ENCODE measurements at regions not wholly inside any gene's neighbourhood (a gene's known extent, or its start where the extent isn't known, plus 50 kb on each side); places are given as distances from the start of the nearest gene placed in this dataset.

DNA sequence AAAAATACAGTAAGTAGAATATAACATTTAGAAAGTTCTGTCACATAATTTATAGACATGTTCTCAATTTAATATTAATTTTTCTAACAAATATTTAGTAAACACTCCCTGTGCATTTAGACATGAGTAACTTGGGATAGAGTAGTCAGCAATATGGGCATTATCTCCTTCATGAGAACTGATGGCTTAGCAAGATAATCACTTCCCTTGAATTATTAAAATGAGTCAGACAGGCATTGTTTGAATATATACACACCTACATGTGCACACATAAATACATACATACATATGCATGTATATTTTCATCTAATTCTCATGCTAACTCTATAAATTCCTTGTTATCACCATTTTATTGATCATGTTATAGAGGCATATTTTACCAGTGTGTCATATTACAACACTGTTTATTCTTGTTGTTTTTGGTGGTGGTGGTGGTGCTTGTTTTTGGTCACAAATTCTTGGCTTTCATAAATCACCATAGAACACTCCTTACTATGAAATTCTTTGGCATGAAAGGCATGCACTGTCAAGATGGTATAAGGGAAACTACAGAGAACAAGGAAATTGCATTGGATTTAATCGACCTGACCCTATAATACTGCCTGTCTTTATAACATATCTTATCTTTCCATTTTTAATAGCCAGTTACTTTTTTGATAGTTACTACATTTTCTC is 434.5 kb upstream of the MANEA start:
- no peak for DNase-seq

DNA sequence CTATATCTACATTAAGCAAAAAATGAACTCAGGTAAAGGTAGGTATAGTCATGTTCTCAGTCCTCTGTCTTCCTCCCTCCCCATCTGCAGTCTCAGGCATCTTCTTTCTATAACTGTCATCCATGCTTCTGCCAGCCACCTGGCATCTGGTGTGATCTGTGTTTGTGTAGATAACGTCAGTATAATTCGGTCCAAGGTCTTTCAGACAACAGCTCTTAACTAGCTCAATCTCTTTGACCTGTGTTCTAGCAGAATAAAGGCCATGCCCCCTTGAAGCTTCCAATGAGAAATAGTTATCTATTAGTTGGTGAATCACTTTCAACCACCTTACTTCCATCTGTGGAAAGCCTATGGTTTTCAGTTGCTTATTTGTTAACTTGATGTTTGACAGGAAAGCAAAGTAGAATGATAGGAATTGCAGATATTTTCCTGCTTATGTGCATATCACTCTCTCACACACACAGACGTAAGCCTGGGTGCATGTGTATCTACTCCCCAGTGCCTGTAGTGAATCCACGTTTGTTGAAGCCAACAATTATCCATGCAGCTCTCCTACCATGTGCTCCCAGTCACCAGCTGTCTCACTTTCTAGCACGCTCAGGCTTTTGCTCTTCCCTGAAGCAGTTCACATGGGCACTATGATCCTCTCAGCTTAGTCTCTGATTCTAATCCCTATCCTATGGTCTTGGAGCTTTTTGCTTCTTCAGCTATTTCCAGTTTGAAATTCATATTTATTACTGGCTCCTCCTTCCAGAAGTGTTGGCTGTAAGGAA is 433.7 kb upstream of the MANEA start:
- no peak for DNase-seq

DNA sequence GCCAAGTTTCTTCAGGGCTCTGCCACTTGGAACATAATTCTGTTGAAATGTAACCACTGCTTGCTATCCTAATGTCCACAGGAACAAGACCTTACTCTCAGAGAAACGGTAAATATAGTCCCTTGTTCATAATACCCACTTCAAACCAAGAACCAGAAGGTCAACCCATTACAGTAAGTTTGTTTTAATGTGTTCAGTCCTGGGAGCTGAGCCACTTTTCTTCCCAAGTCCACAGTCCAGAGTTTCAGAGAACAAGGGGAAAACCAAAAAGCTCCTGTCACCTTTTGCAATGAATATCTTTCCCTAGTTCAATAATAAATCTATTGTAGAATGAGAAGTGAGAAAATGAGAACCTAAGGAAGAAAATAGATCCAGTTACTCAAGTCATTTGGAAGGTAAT is 431.9 kb upstream of the MANEA start:
- no peak for DNase-seq

DNA sequence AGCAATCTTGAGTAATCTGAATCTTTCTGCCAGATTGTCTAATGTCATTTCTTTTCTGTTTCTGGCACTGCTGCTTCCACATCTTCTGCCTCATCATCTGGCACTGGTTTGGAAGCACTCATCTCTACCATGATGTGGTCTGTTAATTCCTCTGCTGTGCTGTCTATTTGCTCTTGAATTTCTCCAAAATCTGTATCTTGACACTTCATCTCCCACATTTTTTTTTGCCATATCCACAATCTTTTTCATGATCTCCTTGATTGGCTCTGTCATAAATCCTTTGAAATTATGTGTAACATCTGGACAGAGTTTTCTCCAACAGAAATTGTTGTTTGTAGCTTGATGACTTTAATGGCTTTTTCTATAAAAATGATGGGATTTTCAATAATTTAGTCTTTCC is 417.8 kb upstream of the MANEA start:
- no peak for DNase-seq

DNA sequence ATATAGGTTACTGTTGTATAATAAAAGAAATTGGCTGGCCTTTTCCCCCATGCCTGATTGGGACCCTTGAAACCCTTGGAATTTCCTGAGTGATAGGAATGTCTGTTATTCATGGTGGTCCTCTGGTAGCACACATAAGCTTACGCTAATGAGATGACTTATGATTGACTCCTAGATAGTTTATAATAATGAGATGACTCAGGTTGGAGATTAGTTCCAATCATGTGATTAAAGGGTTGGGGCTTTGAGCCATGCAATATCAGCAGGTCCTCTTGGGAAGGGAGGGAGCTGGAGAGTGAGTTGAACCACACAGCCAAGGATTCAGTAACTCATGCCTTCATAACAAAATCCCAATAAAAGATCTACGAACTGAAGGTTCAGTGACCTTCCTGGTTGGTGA is 407.6 kb upstream of the MANEA start:
- DNase-seq, result no peak

DNA sequence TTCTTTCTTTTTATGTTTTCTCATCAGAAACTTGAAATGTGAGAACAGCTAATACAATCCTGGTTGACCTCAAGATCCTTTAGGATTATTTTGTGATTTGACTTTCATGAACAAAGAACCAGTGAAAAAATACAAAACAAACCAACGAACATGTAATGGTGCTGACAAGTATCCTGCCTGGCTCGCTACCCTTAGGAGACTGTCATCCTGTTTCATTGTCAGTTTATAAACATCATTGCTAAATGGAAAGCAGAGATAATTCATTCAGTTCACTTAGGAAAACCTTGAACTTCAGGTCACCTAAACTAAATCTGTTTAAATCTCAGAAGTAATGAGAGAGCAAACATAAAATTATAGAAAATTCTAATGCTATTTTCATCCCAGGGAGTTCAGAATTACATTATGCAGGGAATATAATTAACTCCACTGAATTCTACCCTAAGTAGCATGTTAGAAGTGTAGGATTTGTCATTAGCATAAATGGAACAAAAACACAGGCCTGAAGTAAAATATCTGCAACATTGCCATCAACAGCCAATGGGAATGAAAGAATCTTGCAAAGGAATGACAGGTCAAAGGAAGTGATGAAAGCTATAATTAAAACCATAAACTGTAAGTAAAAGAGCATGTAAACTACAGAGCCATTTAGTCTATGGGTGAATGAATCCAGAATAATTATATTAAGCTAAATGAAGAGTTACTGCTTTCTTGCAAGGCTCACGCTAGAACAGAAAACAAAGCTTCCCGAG is 401.2 kb upstream of the MANEA start:
- no peak for DNase-seq

DNA sequence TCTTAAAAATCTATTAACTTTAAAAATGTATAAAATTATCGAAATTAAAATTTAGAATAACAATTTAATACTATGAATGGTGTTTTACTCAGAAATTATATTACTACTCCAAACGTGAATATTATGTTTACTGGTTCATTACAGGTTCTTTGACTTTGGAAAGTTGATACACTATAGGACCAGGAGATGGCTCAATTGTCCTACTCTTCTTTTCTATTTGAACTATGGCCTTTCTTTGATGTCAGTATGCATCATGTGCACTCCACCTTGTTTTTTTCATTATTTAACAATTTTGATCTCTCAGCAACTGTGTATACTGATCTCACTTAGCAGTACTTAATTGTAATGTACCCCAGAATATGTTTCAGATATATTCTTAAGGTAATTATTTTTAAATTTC is 391.5 kb upstream of the MANEA start:
- DNase-seq, result no peak

DNA sequence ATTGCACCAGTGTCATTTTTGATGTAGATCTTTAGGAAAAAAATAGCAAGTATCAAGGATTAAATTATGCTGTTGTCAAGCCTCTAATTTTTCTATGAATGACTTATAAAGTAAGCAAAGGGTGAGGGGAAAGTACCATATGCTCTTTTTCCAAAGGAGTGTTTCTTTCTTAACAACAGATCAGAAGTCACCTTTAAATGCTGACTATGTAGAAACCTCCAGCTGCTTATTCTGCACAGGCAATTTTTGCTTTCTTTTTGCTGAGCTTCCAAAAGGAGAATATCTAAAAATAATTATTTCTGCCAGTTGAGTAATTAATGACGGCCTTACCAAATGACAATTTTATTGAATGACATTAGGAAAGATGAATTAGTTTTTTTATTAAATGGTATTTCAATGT is 390.6 kb upstream of the MANEA start:
- DNase-seq, result no peak

DNA sequence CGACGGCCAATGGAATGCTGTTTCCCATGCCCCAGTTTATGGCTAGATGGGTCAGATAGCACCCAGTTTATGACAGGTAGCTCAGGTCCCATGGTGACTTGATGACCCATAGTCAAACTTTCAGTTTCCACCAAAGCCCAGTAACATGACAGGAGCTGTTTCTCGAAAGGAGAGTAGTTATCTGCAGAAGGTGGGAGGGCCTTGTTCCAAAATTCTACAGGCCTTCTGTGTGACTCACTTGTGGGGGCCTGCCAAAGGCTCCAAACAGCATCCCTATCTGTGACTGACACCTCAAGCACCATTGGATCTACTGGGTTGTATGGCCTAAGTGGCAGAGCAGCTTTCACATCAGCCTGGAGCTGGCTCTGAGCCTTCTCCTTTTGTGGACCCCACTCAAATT is 379.7 kb upstream of the MANEA start:
- no peak for DNase-seq

DNA sequence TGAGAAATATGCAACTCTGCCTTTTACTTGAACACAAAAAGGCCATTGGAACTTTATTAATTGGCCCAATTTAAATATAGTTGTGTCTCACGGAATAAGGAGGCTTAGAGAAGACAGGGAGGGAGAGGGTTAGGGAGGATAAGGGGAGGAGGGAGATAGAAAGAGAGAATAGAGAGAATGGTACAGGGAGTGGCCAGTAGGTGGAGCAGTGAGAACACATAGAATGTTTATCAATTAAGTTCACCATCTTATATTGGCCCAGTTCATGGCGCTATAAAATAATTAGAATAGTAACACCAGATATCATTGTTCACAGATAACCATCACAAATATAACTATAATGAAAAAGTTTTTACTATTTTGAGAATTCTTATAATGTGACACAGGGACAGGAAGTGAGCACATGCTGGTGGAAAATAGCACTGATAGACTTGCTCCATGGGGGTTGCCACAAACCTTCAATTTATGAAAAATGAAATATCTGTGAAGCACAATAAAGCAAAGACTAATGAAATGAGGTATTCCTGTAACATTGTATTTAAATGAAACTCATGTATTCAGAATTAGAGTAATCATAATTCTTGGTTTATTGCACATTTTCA is 374.1 kb upstream of the MANEA start:
- no peak for DNase-seq

DNA sequence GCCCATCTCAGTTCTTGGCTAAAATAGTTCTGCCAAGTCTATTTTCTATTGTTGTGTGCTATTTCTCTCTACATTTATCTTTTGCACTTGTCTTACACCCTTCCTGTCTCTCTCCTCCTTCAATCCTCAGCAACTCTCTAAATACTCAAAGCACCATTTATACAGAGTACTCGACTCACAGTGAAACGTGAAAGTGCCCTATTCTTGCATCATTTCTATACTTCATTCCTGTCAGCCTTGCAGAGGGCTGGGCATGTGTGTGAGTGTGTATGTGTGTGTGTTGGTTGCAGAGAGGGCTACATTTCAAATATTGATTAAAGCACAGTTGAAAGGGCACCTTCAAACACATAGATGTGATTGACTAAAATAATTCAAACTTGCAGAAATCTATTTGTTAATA is 373.2 kb upstream of the MANEA start:
- DNase-seq, result no peak

DNA sequence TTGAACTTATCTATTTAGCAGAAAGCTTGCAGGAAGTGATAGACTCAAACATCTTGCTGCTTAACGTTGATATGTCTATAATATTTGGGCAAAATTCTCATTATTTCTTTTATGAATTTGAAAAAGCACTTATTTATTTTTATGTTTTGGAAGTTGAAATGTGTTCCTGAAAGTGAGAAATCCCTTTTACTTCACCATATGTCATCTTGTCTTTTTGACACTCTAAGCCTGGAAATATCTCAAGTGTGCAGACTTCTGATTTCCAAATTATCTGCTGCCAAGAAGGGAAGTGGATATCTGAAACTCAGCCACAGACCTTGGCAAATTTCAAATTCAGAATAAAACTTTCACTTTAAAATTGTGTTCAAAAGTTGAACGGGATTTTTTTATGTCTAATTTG is 368.7 kb upstream of the MANEA start:
- DNase-seq, result no peak

DNA sequence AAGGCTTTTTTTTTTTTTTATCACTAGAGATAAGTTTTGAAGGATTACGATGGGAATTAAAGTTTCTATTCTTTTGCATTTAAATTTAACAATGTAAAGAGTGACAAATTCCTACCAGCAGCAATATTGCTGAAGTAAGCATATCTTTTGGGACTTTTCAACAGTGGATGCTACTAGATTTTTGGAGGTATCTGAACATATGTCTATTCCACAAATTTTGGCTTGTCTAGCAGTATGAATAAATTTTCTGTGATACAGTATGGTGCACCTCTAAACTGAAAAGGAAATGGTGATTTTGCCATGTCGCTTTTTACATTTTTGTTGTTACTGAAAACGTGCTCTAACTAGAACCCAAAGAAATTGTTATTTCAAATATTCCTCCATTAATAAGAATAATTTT is 368.3 kb upstream of the MANEA start:
- no peak for DNase-seq

DNA sequence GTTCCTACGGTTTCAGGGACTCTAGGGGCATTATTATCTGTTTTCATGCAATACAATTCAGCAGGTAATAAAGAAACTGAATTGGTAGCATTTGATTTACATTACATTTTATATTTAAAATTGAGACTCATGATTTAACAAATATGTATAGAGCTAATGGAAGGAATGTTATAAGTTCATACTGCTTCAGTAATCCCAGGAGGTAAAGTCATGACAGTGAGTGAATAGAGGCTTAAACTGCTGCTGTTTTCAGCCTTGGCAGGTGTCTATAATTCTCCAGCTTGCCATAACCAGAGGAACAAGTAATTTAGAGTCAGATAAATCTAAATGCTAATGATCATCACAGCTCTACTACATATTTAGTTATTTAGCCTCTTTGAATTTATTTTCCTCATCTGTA is 360.8 kb upstream of the MANEA start:
- no peak for DNase-seq

DNA sequence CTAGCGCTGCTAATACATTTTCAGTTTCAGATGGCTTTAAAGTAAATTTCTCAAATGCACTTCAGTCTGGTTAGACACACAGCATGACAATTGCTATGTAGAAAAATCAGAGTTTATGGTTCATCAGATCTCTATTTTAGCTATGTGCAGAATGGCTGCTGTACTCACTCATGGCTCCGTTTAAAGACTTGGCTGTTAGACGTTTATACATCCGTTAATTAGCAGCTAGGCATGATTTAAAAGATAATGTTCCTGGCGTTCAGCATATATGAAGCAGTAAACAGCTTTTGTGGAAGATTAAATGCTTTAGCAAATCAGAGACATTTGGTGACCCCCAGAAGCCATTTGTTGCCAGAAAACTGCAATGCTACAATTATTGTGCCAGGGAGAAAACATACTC is 350.0 kb upstream of the MANEA start:
- no peak for DNase-seq

DNA sequence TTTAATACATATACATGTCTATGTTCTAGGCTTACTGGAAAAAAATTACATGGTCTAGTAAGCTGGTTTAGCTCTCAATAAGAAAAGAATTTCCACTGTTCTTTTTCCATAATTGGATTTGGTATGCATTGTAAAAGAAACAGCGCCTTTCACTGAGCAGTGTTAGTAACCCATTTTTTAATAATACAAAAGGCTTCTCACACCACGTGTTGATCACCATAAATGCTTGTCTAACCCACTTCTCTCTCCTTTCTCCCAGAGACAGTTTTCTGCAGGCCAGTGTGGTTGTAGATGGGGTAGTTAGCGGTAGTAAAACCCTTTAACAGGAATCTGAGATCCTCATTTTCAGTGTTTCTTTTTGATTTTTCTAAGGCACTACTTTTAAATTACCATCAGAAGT is 348.7 kb upstream of the MANEA start:
- DNase-seq, result no peak

DNA sequence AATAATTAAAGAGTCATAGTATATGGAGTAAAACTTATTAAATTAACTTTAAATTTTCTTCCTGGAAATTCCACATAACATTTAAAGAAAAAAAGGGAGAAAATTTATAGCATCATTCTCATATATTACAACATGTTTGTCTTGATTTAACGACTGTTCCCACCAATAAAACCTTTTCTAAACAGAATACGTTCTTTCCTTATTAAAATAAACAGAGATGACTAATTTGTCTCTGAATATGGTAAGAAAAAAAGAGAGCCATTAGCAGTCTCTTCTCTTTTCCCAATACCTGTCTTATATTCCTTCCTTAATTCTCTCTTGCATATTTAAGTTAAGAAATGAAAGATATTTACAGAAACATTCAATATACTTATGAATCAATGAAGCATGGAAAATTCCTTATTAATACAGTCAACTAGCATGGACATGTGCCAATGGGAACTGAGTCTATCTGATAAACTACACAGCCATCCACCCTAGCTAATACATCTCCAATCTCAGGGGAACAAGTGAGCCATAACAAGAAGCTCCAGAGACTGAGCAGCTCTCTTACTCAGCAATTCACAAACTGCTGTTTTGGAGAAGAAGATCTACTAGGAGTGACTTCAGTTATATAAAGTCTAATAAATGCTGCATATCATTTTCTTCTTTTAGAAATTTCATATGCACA is 347.1 kb upstream of the MANEA start:
- no peak for DNase-seq

DNA sequence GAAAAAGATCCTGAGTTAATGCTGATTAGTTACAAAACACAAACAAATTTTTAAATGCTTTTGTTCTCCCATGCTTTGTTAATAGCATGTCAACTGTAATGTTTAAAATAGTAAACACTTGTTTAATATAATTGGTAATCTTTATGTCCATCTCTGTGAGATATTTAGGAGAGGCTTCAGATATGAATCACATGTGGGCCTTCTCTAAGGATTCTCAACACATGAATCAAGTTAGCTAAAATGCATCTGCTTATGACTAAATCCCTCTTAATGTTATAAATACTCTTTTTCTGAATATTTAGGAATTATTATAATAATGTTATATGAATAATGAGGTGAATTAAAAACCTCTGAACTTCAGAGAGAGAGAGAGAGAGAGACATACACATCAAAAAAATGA is 345.9 kb upstream of the MANEA start:
- no peak for DNase-seq

DNA sequence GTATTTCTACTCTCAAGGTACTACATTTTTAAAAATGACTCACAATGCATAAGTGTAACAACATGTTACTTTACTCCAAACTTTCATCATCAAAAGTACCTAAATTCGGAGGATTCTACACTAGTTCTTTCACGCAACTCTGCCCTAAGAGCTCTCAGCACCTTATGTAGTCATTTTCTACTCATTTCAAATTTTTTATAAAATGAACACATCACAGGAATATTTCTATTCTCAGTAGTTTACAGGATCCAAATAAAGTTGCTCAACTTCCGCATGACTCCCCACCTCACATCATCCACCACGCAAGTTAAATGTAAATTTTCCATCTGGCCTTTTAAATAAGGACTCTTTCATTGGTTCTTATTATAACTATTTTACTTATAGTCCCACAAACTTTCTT is 344.9 kb upstream of the MANEA start:
- DNase-seq, result no peak

DNA sequence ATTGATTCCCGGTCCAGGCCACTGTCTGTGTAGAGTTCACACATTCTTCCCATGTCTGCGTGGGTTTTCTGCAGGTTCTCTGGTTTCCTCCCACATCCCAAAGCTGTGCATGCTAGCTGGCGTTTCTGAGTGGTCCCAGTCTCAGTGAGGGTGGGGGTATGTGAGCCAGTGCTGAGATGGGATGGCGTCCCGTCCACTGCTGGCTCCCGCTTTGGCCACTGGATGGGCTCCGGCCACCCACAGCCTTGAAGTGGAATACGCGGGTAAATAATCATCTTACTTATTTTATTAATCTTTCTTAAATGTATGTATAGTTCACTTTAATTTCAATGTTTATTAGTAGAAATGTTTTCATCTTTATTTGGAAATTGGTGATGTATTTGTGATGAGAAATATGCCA is 343.5 kb upstream of the MANEA start:
- no peak for DNase-seq

DNA sequence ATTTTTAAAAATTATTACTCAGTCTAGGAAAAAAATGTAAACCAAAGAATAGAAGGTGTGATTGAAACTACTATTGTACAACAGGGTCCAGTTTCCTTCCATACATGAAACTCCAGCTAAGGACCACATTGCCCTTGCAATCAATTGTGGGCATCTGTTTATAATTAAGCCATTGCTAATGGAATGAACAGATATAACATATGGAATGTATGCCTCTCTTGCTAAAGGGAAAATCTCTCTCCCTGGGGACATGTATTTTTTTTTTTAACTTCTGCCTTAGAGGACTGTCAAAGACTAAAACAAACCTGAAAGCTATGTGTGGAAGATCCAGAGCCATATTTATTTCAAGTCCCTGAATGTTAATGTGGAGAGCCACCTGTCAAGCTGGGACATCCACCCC is 336.8 kb upstream of the MANEA start:
- no peak for DNase-seq

DNA sequence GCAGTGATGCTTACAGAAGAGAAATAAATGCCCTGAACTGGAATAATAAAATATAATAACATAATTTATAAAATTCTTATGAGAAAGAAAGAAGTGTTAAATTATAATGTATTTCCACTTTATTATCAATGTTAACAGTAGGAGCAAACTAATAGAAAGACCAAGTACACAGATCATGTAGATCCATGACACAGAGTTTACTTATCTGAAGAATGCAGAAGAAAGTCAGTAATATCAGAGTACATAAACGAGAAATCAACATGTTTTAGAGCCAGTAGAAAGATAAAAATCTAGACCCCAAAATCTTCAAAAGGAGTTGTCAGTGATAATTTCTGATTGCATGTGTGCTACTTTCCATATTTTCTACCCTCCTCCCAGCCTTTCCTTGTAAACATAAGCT is 334.8 kb upstream of the MANEA start:
- DNase-seq, result no peak

DNA sequence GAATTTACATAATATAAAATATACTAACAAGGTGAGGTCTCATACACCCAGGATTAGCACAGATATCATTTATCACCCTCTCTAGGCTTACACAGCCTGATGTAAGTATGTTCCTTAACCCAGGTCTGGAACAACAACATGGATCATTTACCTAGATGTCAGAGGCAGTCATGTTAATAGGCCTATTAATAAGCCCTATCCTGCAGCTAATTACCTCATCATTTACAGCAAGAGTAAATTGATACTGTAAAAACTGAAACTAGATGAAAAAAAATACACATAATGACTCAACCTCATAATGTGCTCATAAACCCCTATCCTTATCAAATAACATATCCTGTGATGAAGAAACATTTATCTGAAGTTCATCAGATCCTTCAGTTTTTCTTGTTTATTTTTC is 334.3 kb upstream of the MANEA start:
- no peak for DNase-seq

Measured in activated naive CD4-positive, alpha-beta T cell (primary cell).